ENCODE measurements at regions not wholly inside any gene's neighbourhood (a gene's known extent, or its start where the extent isn't known, plus 50 kb on each side); places are given as distances from the start of the nearest gene placed in this dataset.
A peak's percentile ranks its signal among the peaks of the same experiment; 100 is the strongest.
"Not testable (repeated sequence)": the region's sequence is repeated elsewhere in the genome, so short reads cannot be mapped to it uniquely, and the experiment has no call there.

GRCh38 chr1:8121261-8122159, 95.4 kb upstream of the ERRFI1 start:
- no peak overlapping the region for H3K4me3 ChIP-seq
- no peaks in the 10 kb centered on the region for H3K9me3 ChIP-seq
- no peaks in the 10 kb centered on the region for H3K36me3 ChIP-seq
- peak in 1 of 3 donors; percentile 61 for DNase-seq
- TF ChIP-seq CTCF (IDR thresholded peaks at IDR 0.05), result no peak
- H3K27ac ChIP-seq, result peak overlapping the region; percentile 70 to 85 (median 77)
- H3K4me1 ChIP-seq, result peaks cover 0 to 28% (median 11%) of the 10 kb centered on the region in 4 donors
- intact Hi-C loops (cut with DNase I), result no loop called here
- ATAC-seq, result peak; percentile 58 to 73 (median 64)
- no peaks in the 10 kb centered on the region for H3K27me3 ChIP-seq
- 40% methylated on average over 3 of the region's 18 CpGs for WGBS (ENCODE audit: insufficient coverage, low coverage, low lambda C conversion rate, missing lambda C conversion rate)

DNA sequence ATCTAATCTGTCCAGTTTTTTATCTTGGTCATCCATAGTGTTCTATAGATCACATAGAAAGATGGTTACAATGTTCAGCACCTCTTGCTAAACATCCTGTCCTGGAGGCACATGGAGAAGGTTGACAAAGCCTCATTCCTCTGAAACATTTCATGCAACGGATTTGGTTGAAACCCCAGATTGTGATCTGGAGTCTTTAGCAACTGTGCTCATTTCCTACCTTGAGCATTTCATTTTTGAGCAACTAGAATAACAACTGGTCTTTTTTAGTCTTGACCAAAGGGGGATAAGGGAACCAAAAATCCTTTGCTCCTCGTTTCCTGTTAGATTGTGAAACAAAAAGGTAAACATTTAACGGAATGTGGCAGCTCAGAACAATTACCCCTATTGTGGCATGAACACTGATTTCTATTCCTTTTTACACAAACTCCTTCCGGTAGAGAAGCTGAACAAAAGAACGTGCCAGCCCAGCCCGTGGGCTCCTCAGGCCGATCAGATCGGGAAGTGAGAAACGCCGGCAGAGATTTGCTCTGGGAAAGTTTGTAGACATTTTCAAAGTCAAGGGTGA, 94.7 kb upstream of the ERRFI1 start:
- peak; percentile 29 to 34 (median 32) for ATAC-seq
- 10% methylated on average over 10 of the region's 10 CpGs for WGBS (ENCODE audit: insufficient coverage, low coverage, low lambda C conversion rate, missing lambda C conversion rate)
- Histone ChIP-seq H3K4me3 (no peak overlapping the region), H3K36me3 (no peaks in the 10 kb centered on the region), H3K9me3 (no peaks in the 10 kb centered on the region), H3K27me3 (no peaks in the 10 kb centered on the region), H3K4me1 (peaks cover 0 to 36% (median 14%) of the 10 kb centered on the region in 4 donors), H3K27ac (peak overlapping the region; percentile 70 to 85 (median 77))
- intact Hi-C loops (cut with DNase I), result no loop called here
- no peak for DNase-seq
- TF ChIP-seq POLR2A (IDR thresholded peaks at IDR 0.05) (no peak), CTCF (IDR thresholded peaks at IDR 0.05) (no peak)

DNA sequence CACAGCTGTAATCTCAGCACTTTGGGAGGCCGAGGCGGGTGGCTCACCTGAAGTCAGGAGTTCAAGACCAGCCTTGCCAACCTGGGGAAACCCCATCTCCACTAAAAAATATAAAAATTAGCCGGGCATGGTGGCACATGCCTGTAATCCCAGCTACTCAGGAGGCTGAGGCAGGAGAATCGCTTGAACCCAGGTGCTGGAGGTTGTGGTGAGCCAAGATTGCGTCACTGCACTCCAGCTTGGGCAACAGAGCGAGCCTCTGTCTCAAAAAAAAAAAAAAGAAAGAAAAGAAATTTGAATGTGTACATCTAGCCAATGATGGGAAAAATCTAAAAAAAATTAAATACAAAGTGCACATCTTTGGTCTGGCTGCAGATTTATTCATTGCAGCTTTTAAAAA, 92.6 kb upstream of the ERRFI1 start:
- peaks cover 0 to 39% (median 14%) of the 10 kb centered on the region in 4 donors for H3K4me1 ChIP-seq
- WGBS (ENCODE audit: insufficient coverage, low coverage, low lambda C conversion rate, missing lambda C conversion rate), result 54% methylated on average over 5 of the region's 6 CpGs
- H3K9me3 ChIP-seq; H3K4me3 ChIP-seq; intact Hi-C loops (cut with DNase I); DNase-seq; ATAC-seq; H3K36me3 ChIP-seq; H3K27me3 ChIP-seq: not testable (repeated sequence)
- H3K27ac ChIP-seq, result peak overlapping the region in 2 of 3 donors; percentile 45 to 75

DNA sequence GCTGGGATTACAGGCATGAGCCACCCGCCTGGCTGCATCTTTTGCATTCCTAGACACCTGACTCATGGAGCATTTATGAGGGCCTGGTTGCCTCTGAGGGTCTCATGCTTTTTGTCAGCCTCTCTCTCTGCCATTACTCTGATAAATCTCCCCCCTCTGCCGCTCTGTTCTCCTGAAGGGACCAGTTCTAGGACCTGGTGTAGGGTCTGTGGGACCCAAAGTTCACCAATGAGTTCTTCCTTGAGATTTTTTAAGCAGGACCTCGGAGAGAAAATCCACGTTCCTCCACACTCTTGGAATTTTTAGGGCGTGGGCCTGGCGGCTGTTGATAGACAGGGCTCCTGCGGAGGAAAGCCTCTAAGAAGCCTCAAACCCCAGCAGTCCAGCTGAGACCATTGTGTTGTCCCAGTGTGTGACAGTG, 91.9 kb upstream of the ERRFI1 start:
- H3K9me3 ChIP-seq, result no peaks in the 10 kb centered on the region
- intact Hi-C loops (cut with DNase I), result no loop called here
- H3K36me3 ChIP-seq, result no peaks in the 10 kb centered on the region
- WGBS (ENCODE audit: insufficient coverage, low coverage, low lambda C conversion rate, missing lambda C conversion rate), result 76% methylated on average over 5 of the region's 7 CpGs
- DNase-seq (no peak), ATAC-seq (no peak)
- H3K27ac ChIP-seq, result peak overlapping the region; percentile 75 to 92 (median 91)
- no peaks in the 10 kb centered on the region for H3K27me3 ChIP-seq
- TF ChIP-seq CTCF (IDR thresholded peaks at IDR 0.05), result no peak
- TF ChIP-seq POLR2A (IDR thresholded peaks at IDR 0.05), result no peak
- no peak overlapping the region for H3K4me3 ChIP-seq
- peaks cover 0 to 39% (median 14%) of the 10 kb centered on the region in 4 donors for H3K4me1 ChIP-seq

GRCh38 chr1:8116894-8117264, 90.8 kb upstream of the ERRFI1 start:
- H3K4me1 ChIP-seq, result peaks cover 0 to 38% (median 14%) of the 10 kb centered on the region in 4 donors
- WGBS (ENCODE audit: insufficient coverage, low coverage, low lambda C conversion rate, missing lambda C conversion rate), result 15% methylated on average over 6 of the region's 6 CpGs
- H3K27ac ChIP-seq, result peak overlapping the region; percentile 75 to 92 (median 91)
- H3K27me3 ChIP-seq, result no peaks in the 10 kb centered on the region
- TF ChIP-seq POLR2A (IDR thresholded peaks at IDR 0.05), result no peak
- H3K4me3 ChIP-seq, result no peak overlapping the region
- peak; percentile 72 to 87 (median 85) for ATAC-seq
- DNase-seq, result peak; percentile 64 to 85 (median 81)
- no peaks in the 10 kb centered on the region for H3K9me3 ChIP-seq
- intact Hi-C loops (cut with DNase I), result no loop called here
- no peaks in the 10 kb centered on the region for H3K36me3 ChIP-seq
